Activated B cell treated with CpG ODN at 0.5 μM for 24 hours (primary cell): ENCODE measurements at regions not wholly inside any gene's neighbourhood (a gene's known extent, or its start where the extent isn't known, plus 50 kb on each side); places are given as distances from the start of the nearest gene placed in this dataset.
A peak's percentile ranks its signal among the peaks of the same experiment; 100 is the strongest.

Source experiments
- ATAC-seq: fragments of 200-7000 bp; cut with Tn5 transposase; one replicate; pipeline ENCODE4 v1.10.0; 2021; ENCODE audit warnings: low read depth, mild to moderate bottlenecking, moderate library complexity
- CTCF ChIA-PET: fragments of 350-600 bp; sonication (Branson Sonifier 250); formaldehyde crosslinking; loops from one replicate; lab custom pipeline; 2021; ENCODE audit warnings: antibody characterized with exemption; lab: Charles Lee
- POLR2A ChIA-PET: fragments of 350-600 bp; sonication (Branson Sonifier 250); formaldehyde crosslinking; loops from one replicate; lab custom pipeline; 2021; ENCODE audit warnings: antibody characterized with exemption; lab: Charles Lee
- DNase-seq: peaks from one replicate; pipeline ENCODE4 v3.0.0; 2022
- H3K27ac Mint-ChIP-seq: one replicate; pipeline ENCODE4 v1.8.0; 2020; ENCODE audit warnings: mixed read lengths
- H3K27me3 Mint-ChIP-seq: one replicate; pipeline ENCODE4 v1.8.0; 2021; ENCODE audit warnings: mixed read lengths
- H3K36me3 Mint-ChIP-seq: one replicate; pipeline ENCODE4 v1.8.0; 2021; ENCODE audit warnings: low read depth, mixed read lengths
- H3K4me1 Mint-ChIP-seq: one replicate; pipeline ENCODE4 v1.8.0; 2021; ENCODE audit warnings: mixed read lengths
- H3K4me3 Mint-ChIP-seq: one replicate; pipeline ENCODE4 v1.8.0; 2020; ENCODE audit warnings: mild to moderate bottlenecking, mixed read lengths
- H3K9me3 Mint-ChIP-seq: one replicate; pipeline ENCODE4 v1.8.0; 2020; ENCODE audit warnings: mixed read lengths
- intact Hi-C: fragments of 100-400 bp; cut with micrococcal nuclease; formaldehyde crosslinking; loops from one replicate; pipeline ENCODE4 v1.15.1; 2024
- TF ChIP-seq, protein P1 (sequence below): fragments of 200-600 bp; IDR thresholded peaks from one replicate; pipeline ENCODE4 v1.8.0; 2022; ENCODE audit warnings: antibody characterized with exemption, mild to moderate bottlenecking

GRCh38 chr11:69359735-69360480 is 66.0 kb downstream of the MYEOV start:
- POLR2A ChIA-PET, result no interaction called here
- Mint-ChIP-seq H3K4me1 (no peaks in the 10 kb centered on the region), H3K27me3 (no peaks in the 10 kb centered on the region), H3K9me3 (peaks cover 2% of the 10 kb centered on the region), H3K4me3 (no peak overlapping the region), H3K36me3 (no peaks in the 10 kb centered on the region), H3K27ac (no peak overlapping the region)
- no peak for DNase-seq
- intact Hi-C loops, result no loop called here
- CTCF ChIA-PET, result no interaction called here
- TF ChIP-seq, protein P1, sequence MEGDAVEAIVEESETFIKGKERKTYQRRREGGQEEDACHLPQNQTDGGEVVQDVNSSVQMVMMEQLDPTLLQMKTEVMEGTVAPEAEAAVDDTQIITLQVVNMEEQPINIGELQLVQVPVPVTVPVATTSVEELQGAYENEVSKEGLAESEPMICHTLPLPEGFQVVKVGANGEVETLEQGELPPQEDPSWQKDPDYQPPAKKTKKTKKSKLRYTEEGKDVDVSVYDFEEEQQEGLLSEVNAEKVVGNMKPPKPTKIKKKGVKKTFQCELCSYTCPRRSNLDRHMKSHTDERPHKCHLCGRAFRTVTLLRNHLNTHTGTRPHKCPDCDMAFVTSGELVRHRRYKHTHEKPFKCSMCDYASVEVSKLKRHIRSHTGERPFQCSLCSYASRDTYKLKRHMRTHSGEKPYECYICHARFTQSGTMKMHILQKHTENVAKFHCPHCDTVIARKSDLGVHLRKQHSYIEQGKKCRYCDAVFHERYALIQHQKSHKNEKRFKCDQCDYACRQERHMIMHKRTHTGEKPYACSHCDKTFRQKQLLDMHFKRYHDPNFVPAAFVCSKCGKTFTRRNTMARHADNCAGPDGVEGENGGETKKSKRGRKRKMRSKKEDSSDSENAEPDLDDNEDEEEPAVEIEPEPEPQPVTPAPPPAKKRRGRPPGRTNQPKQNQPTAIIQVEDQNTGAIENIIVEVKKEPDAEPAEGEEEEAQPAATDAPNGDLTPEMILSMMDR, result no peak
- no peak for ATAC-seq

- peaks cover 2% of the 10 kb centered on the region for H3K9me3 Mint-ChIP-seq
Measured at GRCh38 chr11:69360606-69361005, 66.7 kb downstream of the MYEOV start.

DNA sequence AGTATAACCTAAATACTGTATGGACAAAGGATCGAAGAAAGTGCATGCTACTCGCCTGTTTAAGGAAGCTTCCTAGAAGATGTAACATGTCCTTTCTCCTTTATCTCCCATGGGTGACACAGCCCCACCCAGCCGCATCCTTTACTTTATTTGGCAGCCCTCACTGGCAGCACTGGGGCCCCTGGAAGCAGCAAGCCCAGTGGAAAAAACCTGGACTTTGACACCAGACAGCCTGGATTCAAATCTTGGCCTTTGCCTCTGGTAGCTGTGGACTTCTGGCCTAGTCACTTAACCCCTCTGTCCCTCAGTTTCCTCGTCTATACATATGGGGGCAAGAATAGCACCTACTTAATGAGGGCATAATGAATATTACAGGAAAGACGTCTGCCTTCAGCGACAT is 67.1 kb downstream of the MYEOV start:
- CTCF ChIA-PET, result no interaction called here
- POLR2A ChIA-PET, result no interaction called here
- Mint-ChIP-seq H3K4me3 (no peak overlapping the region), H3K4me1 (no peaks in the 10 kb centered on the region), H3K27ac (no peak overlapping the region), H3K9me3 (peaks cover 2% of the 10 kb centered on the region), H3K36me3 (no peaks in the 10 kb centered on the region), H3K27me3 (no peaks in the 10 kb centered on the region)
- TF ChIP-seq, protein P1, result no peak
- no peak for DNase-seq
- intact Hi-C loops, result no loop called here
- ATAC-seq, result no peak

More at GRCh38 chr11:69360606-69361005, 66.7 kb downstream of the MYEOV start:
- peak; percentile 2 for DNase-seq
- intact Hi-C loops, result no loop called here
- ATAC-seq, result no peak
- ChIA-PET CTCF (no interaction called here), POLR2A (no interaction called here)
- H3K4me1 Mint-ChIP-seq, result no peaks in the 10 kb centered on the region
- H3K27ac Mint-ChIP-seq, result no peak overlapping the region
- TF ChIP-seq, protein P1, result no peak
- no peaks in the 10 kb centered on the region for H3K36me3 Mint-ChIP-seq
- no peak overlapping the region for H3K4me3 Mint-ChIP-seq
- H3K27me3 Mint-ChIP-seq, result no peaks in the 10 kb centered on the region

- no peak overlapping the region for H3K4me3 Mint-ChIP-seq
- H3K9me3 Mint-ChIP-seq, result peaks cover 2% of the 10 kb centered on the region
- no peaks in the 10 kb centered on the region for H3K4me1 Mint-ChIP-seq
- H3K27ac Mint-ChIP-seq, result no peak overlapping the region
- ChIA-PET CTCF (no interaction called here), POLR2A (no interaction called here)
- intact Hi-C loops, result no loop called here
- ATAC-seq (no peak), DNase-seq (peak; percentile 5)
- no peaks in the 10 kb centered on the region for H3K36me3 Mint-ChIP-seq
- TF ChIP-seq, protein P1, result no peak
- H3K27me3 Mint-ChIP-seq, result no peaks in the 10 kb centered on the region
Measured at GRCh38 chr11:69361466-69361865, 67.5 kb downstream of the MYEOV start.

- no peak for ATAC-seq
- no peaks in the 10 kb centered on the region for H3K36me3 Mint-ChIP-seq
- no peak overlapping the region for H3K4me3 Mint-ChIP-seq
- no peaks in the 10 kb centered on the region for H3K27me3 Mint-ChIP-seq
- intact Hi-C loops, result no loop called here
- TF ChIP-seq, protein P1, result no peak
- POLR2A ChIA-PET, result no interaction called here
- H3K27ac Mint-ChIP-seq, result no peak overlapping the region
- H3K4me1 Mint-ChIP-seq, result no peaks in the 10 kb centered on the region
- DNase-seq, result no peak
- H3K9me3 Mint-ChIP-seq, result peaks cover 2% of the 10 kb centered on the region
- CTCF ChIA-PET, result no interaction called here
Measured at GRCh38 chr11:69362315-69362714, 68.4 kb downstream of the MYEOV start.
